ENCODE measurements at regions not wholly inside any gene's neighbourhood (a gene's known extent, or its start where the extent isn't known, plus 50 kb on each side); places are given as distances from the start of the nearest gene placed in this dataset.

DNA sequence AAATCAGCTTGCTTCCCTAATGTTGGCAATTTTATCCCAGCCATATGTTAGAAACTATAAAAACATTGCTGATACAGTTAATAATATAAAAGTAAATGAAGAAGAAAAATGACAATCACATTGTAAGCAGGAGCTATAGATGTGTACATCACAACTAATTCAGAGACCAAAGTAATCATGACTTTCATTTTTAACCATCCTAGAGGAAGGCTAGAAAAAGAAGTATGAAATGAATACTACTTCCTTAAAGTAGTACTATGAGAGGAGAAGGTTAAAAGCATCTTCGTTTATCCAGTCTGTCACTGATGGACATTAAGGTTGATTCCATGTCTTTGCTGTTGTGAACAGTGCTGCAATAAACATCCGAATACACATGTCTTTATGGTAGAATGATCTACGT, 135.5 kb downstream of the IRS2 start:
- H3K27me3 Mint-ChIP-seq (ENCODE audit: low read depth), result no peaks in the 10 kb centered on the region
- no peak overlapping the region for H3K4me3 Mint-ChIP-seq
- TF ChIP-seq, protein P1, sequence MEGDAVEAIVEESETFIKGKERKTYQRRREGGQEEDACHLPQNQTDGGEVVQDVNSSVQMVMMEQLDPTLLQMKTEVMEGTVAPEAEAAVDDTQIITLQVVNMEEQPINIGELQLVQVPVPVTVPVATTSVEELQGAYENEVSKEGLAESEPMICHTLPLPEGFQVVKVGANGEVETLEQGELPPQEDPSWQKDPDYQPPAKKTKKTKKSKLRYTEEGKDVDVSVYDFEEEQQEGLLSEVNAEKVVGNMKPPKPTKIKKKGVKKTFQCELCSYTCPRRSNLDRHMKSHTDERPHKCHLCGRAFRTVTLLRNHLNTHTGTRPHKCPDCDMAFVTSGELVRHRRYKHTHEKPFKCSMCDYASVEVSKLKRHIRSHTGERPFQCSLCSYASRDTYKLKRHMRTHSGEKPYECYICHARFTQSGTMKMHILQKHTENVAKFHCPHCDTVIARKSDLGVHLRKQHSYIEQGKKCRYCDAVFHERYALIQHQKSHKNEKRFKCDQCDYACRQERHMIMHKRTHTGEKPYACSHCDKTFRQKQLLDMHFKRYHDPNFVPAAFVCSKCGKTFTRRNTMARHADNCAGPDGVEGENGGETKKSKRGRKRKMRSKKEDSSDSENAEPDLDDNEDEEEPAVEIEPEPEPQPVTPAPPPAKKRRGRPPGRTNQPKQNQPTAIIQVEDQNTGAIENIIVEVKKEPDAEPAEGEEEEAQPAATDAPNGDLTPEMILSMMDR (conservative IDR thresholded peaks at IDR 0.05), result no peak
- H3K9me3 Mint-ChIP-seq, result no peaks in the 10 kb centered on the region
- no peak overlapping the region for H3K27ac Mint-ChIP-seq (ENCODE audit: unreplicated experiment)
- no peaks in the 10 kb centered on the region for H3K36me3 Mint-ChIP-seq (ENCODE audit: low read depth)
- no peaks in the 10 kb centered on the region for H3K4me1 Mint-ChIP-seq
- DNase-seq (ENCODE audit: low read depth, low spot score), result no peak

DNA sequence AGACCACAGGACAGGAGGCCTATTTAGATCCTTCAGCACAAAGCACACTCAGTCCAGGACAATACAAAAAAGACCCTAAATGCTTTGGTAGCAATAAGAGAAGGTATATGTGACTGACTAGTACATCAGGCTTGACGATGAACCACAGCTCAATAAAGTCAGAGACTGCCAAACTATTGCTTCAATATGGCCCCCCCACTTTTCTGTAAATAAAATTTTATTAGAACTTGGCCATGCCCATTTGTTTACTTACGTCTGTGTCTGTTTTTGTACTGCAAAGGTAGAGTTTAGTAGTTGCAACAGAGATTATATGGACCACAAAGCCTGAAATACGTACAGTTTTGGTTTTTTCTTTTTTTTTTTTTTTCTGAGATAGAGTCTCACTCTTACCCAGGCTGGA, 136.7 kb downstream of the IRS2 start:
- H3K4me3 Mint-ChIP-seq, result no peak overlapping the region
- H3K36me3 Mint-ChIP-seq (ENCODE audit: low read depth), result no peaks in the 10 kb centered on the region
- no peak for DNase-seq (ENCODE audit: low read depth, low spot score)
- no peak overlapping the region for H3K27ac Mint-ChIP-seq (ENCODE audit: unreplicated experiment)
- TF ChIP-seq, protein P1 (conservative IDR thresholded peaks at IDR 0.05), result no peak
- H3K4me1 Mint-ChIP-seq, result no peaks in the 10 kb centered on the region
- H3K9me3 Mint-ChIP-seq, result no peaks in the 10 kb centered on the region
- H3K27me3 Mint-ChIP-seq (ENCODE audit: low read depth), result no peaks in the 10 kb centered on the region

DNA sequence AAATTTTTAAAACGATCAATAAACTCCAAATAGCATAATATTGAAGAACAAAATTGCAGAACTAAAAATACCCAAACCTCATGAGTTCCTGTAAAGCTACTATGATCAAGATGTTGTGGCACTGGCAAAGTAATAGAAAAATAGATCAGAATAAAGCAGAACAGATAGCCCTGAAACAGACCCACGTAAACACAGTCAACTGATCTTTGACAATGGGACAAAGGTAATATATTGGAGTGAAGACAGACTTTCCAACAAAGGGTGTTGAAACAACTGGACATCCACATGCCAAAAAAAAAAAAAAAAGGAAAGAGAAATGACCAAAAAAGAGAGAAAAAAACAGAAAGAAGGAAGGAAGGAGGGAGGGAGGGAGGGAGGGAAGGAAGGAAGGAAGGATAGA, 138.7 kb downstream of the IRS2 start:
- Mint-ChIP-seq H3K9me3 (no peaks in the 10 kb centered on the region), H3K4me1 (no peaks in the 10 kb centered on the region), H3K27me3 (ENCODE audit: low read depth) (no peaks in the 10 kb centered on the region), H3K4me3 (no peak overlapping the region), H3K36me3 (ENCODE audit: low read depth) (no peaks in the 10 kb centered on the region), H3K27ac (ENCODE audit: unreplicated experiment) (no peak overlapping the region)
- no peak for DNase-seq (ENCODE audit: low read depth, low spot score)
- TF ChIP-seq, protein P1 (conservative IDR thresholded peaks at IDR 0.05), result no peak

DNA sequence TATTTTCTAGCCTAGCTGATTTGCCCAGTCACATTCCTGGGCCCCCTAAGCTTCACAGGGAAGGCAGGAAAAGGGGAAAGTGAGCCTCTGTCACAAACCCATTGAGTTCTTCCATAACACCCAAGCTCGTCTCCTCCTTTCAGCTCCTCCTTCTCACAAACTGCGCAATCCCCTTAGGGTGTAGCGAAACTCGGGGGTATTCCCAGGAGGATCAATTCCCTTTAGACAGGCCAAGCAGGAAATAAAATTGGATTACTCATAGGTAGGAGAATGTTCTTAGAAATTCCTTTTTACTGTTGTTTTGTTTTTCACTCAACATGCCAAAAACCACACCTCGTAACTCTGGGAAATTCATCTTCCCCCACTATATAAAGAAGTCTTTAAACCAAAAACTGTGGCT, 139.3 kb downstream of the IRS2 start:
- DNase-seq (ENCODE audit: low read depth, low spot score), result no peak
- Mint-ChIP-seq H3K9me3 (peaks cover under 1% of the 10 kb centered on the region), H3K36me3 (ENCODE audit: low read depth) (peaks cover under 1% of the 10 kb centered on the region), H3K4me3 (no peak overlapping the region), H3K4me1 (no peaks in the 10 kb centered on the region), H3K27me3 (ENCODE audit: low read depth) (no peaks in the 10 kb centered on the region), H3K27ac (ENCODE audit: unreplicated experiment) (no peak overlapping the region)
- TF ChIP-seq, protein P1 (conservative IDR thresholded peaks at IDR 0.05), result no peak

DNA sequence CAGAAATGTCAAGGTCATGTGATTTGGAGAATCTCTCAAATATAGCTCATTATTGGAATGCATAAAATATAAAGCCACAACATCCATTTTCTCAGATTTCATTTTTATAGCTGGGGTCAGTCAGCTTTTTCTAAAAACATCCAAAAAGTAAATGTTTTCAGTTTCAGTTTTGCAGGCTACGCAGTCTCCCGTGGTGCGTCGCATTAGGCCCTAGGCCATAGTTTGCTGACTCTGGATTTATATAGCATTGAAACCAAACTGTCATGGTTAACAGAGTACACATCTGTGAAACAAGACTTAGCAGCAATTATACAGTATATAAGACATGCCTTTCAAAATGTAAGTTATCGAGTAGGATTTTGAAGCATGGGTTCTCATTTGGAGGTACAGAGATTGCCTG, 140.0 kb downstream of the IRS2 start:
- no peak overlapping the region for H3K27ac Mint-ChIP-seq (ENCODE audit: unreplicated experiment)
- DNase-seq (ENCODE audit: low read depth, low spot score), result no peak
- TF ChIP-seq, protein P1 (conservative IDR thresholded peaks at IDR 0.05), result no peak
- H3K9me3 Mint-ChIP-seq, result peaks cover 5% of the 10 kb centered on the region
- peaks cover 4% of the 10 kb centered on the region for H3K36me3 Mint-ChIP-seq (ENCODE audit: low read depth)
- H3K4me3 Mint-ChIP-seq, result no peak overlapping the region
- no peaks in the 10 kb centered on the region for H3K4me1 Mint-ChIP-seq
- no peaks in the 10 kb centered on the region for H3K27me3 Mint-ChIP-seq (ENCODE audit: low read depth)

DNA sequence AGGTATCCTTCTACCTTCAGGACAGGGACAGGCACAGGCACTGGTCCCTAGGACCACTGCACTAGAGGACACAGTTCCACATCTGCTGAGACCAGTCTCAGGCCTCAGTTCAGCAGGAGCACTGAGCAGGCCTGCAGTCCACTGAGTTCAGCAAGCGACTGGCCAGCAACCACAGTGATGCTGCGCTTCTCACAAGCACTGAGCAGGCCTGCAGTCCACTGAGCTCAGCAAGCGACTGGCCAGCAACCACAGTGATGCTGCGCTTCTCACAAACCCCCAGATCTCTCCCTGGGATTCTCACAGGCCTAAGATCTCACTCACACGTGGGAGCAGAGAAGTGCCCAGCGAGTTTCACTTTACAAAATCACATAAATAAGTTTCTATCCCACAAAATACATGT, 140.6 kb downstream of the IRS2 start:
- H3K4me1 Mint-ChIP-seq, result no peaks in the 10 kb centered on the region
- peaks cover 10% of the 10 kb centered on the region for H3K36me3 Mint-ChIP-seq (ENCODE audit: low read depth)
- H3K4me3 Mint-ChIP-seq, result no peak overlapping the region
- peaks cover 10% of the 10 kb centered on the region for H3K9me3 Mint-ChIP-seq
- TF ChIP-seq, protein P1 (conservative IDR thresholded peaks at IDR 0.05), result no peak
- H3K27me3 Mint-ChIP-seq (ENCODE audit: low read depth), result no peaks in the 10 kb centered on the region
- peak overlapping the region; percentile 40 for H3K27ac Mint-ChIP-seq (ENCODE audit: unreplicated experiment)
- no peak for DNase-seq (ENCODE audit: low read depth, low spot score)

Data from neural crest cell (in vitro differentiated cells).